ENCODE measurements at regions not wholly inside any gene's neighbourhood (a gene's known extent, or its start where the extent isn't known, plus 50 kb on each side); places are given as distances from the start of the nearest gene placed in this dataset.

DNA sequence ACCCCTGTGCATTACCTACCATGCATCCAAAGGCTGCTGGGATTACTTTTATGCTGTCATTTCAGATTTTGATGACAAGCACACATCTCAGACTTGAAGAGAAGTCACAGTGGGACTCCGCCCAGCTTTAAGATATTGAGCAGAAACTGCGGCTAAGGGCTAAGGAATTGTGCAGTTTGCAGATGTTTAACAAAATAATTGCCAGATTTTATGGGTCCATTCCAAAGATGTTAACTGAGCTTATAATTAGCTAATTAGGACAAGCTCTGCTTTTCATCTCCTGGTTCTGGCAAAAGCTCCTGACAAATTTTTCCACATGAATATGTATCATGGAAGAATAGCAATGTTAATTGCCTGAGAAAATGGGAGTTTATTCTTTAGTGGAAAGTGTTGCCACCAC lies 344.4 kb upstream of the ATXN7L3B start:
- Histone ChIP-seq H2BK15ac (ENCODE audit: low read length) (no peak overlapping the region), H2AK5ac (ENCODE audit: low read depth, low read length) (no peak overlapping the region), H4K8ac (ENCODE audit: extremely low read depth, insufficient read depth, low read length) (no peak overlapping the region), H3K4me1 (replicated peaks in 1 of 4; ENCODE audit: control insufficient read depth in 3 of 4, insufficient read depth in 4 of 4, low read length in 3 of 4) (no peaks in the 10 kb centered on the region), H2BK20ac (ENCODE audit: low read length) (no peak overlapping the region), H3K9ac (replicated peaks in 1 of 4; ENCODE audit: extremely low read depth in 1 of 4, low read depth in 3 of 4, low read length in 3 of 4) (no peak overlapping the region), H3K9me3 (ENCODE audit: insufficient read depth in 2 of 2, low read depth in 1 of 2, low read length in 1 of 2) (no peaks in the 10 kb centered on the region), H2BK12ac (ENCODE audit: low read depth, low read length) (no peak overlapping the region), H2BK5ac (ENCODE audit: low read depth, low read length) (no peak overlapping the region), H3K4me3 (ENCODE audit: extremely low read depth in 1 of 4, insufficient read depth in 2 of 4, low read depth in 3 of 4, low read length in 4 of 4) (no peak overlapping the region), H3K14ac (ENCODE audit: insufficient read length) (no peak overlapping the region), H4K91ac (replicated peaks; ENCODE audit: insufficient read length, low read length) (no peak overlapping the region), H4K20me1 (replicated peaks in 1 of 2; ENCODE audit: control insufficient read depth in 1 of 2, insufficient read depth in 2 of 2, low read length in 2 of 2) (no peaks in the 10 kb centered on the region), H3K4ac (replicated peaks; ENCODE audit: insufficient read length, low read depth, low read length) (no peak overlapping the region), H4K5ac (ENCODE audit: insufficient read length, low read depth, low read length) (no peak overlapping the region), H3K27me3 (replicated peaks in 1 of 4; ENCODE audit: control insufficient read depth in 3 of 4, extremely low read depth in 1 of 4, insufficient read depth in 3 of 4, low read length in 3 of 4) (no peaks in the 10 kb centered on the region), H2AFZ (ENCODE audit: low read length) (no peak overlapping the region; the same call in 1 of the 2 replicates), H3K18ac (ENCODE audit: extremely low read depth, low read length) (no peak overlapping the region), H3K79me1 (ENCODE audit: low read depth, low read length) (no peaks in the 10 kb centered on the region), H3K79me2 (ENCODE audit: control insufficient read depth in 1 of 2, insufficient read depth in 2 of 2, low read length in 2 of 2) (no peaks in the 10 kb centered on the region), H3K56ac (replicated peaks; ENCODE audit: insufficient read length, low read depth, low read length) (no peak overlapping the region), H3K36me3 (ENCODE audit: control insufficient read depth in 2 of 4, insufficient read depth in 4 of 4, low read length in 3 of 4) (no peaks in the 10 kb centered on the region), H3K27ac (ENCODE audit: low read depth, low read length) (no peak overlapping the region), H3K23me2 (ENCODE audit: low read depth, low read length) (no peaks in the 10 kb centered on the region), H3K23ac (ENCODE audit: insufficient read length) (no peak overlapping the region), H3K4me2 (ENCODE audit: insufficient read depth in 1 of 2, low read depth in 2 of 2, low read length in 2 of 2) (no peak overlapping the region), H2BK120ac (replicated peaks; ENCODE audit: low read depth, low read length) (no peak overlapping the region)
- CTCF ChIA-PET (ENCODE audit: partially characterized antibody) = interaction anchor here (1.3 kb wide), 1 partner anchor 82 kb away, joined by 3 read pairs; no protein-coding TSS in a partner anchor
- POLR2A ChIA-PET (ENCODE audit: partially characterized antibody) = no interaction called here
- TF ChIP-seq, protein P1, sequence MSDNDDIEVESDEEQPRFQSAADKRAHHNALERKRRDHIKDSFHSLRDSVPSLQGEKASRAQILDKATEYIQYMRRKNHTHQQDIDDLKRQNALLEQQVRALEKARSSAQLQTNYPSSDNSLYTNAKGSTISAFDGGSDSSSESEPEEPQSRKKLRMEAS (IDR thresholded peaks at IDR 0.05) = no peak
- TF ChIP-seq KDM5A (IDR thresholded peaks at IDR 0.05; ENCODE audit: low read length) = no peak
- no peak for TF ChIP-seq MAFK (IDR thresholded peaks at IDR 0.05; ENCODE audit: low read depth, low read length)
- TF ChIP-seq EZH2 (IDR thresholded peaks at IDR 0.05; ENCODE audit: low read depth, low read length, severe bottlenecking) = no peak
- TF ChIP-seq, protein P2, sequence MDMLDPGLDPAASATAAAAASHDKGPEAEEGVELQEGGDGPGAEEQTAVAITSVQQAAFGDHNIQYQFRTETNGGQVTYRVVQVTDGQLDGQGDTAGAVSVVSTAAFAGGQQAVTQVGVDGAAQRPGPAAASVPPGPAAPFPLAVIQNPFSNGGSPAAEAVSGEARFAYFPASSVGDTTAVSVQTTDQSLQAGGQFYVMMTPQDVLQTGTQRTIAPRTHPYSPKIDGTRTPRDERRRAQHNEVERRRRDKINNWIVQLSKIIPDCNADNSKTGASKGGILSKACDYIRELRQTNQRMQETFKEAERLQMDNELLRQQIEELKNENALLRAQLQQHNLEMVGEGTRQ (IDR thresholded peaks at IDR 0.05; ENCODE audit: low read length) = no peak
- no peak for TF ChIP-seq CHD1 (IDR thresholded peaks at IDR 0.05; ENCODE audit: low read depth, low read length)
- TF ChIP-seq SAP30 (IDR thresholded peaks at IDR 0.05; ENCODE audit: insufficient read depth, insufficient replicate concordance, low read length) = no peak
- no peak for TF ChIP-seq POLR2AphosphoS5 (IDR thresholded peaks at IDR 0.05; ENCODE audit: low read depth, low read length)
- no peak for TF ChIP-seq NANOG (IDR thresholded peaks at IDR 0.05; ENCODE audit: insufficient read depth, low read depth, low read length, poor library complexity, severe bottlenecking)
- TF ChIP-seq RNF2 (IDR thresholded peaks at IDR 0.05; ENCODE audit: borderline replicate concordance, low read depth, low read length, missing control alignments, poor library complexity, severe bottlenecking) = no peak
- FAIRE-seq = no peak
- 97% methylated on average over 2 of the region's 2 CpGs; no CpG with 5 or more reads in 1 of the 2 experiments for WGBS, 2 experiments (ENCODE audit: extremely low coverage in 1 of 2, insufficient coverage in 1 of 2, insufficient read length in 1 of 2, insufficient replicate concordance in 2 of 2, low coverage in 1 of 2, low lambda C conversion rate in 2 of 2, missing lambda C conversion rate in 1 of 2)
- DNase-seq (ENCODE audit: low read depth in 1 of 2, low spot score in 2 of 2) = no peak

Data from H1 (cell line).